ENCODE measurements at regions not wholly inside any gene's neighbourhood (a gene's known extent, or its start where the extent isn't known, plus 50 kb on each side); places are given as distances from the start of the nearest gene placed in this dataset.
A peak's percentile ranks its signal among the peaks of the same experiment; 100 is the strongest.

GRCh38 chr16:14334366-14335080, 263.4 kb downstream of the MRTFB start:
- DNase-seq (ENCODE audit: low read depth): peak; percentile 11

- no peak for DNase-seq (ENCODE audit: low read depth)
These were observed 262.2 kb downstream of the MRTFB start for GRCh38 chr16:14333361-14333760.

GRCh38 chr16:14331020-14331419, 259.9 kb downstream of the MRTFB start:
- DNase-seq (ENCODE audit: low read depth): no peak

GRCh38 chr16:14329727-14330350, 258.7 kb downstream of the MRTFB start:
- DNase-seq (ENCODE audit: low read depth): no peak

GRCh38 chr16:14325502-14326401, 254.6 kb downstream of the MRTFB start:
- no peak for DNase-seq (ENCODE audit: low read depth)

GRCh38 chr16:14324581-14324980, 253.5 kb downstream of the MRTFB start:
- no peak for DNase-seq (ENCODE audit: low read depth)

- DNase-seq (ENCODE audit: low read depth): no peak
These were observed 251.1 kb downstream of the MRTFB start for GRCh38 chr16:14322186-14322585.

GRCh38 chr16:14321542-14321941, 250.4 kb downstream of the MRTFB start:
- DNase-seq (ENCODE audit: low read depth): no peak

GRCh38 chr16:14320406-14320805, 249.3 kb downstream of the MRTFB start:
- no peak for DNase-seq (ENCODE audit: low read depth)

Data from non-pigmented ciliary epithelial cell (primary cell).